Ovary (tissue), 3 donors: ENCODE measurements at regions not wholly inside any gene's neighbourhood (a gene's known extent, or its start where the extent isn't known, plus 50 kb on each side); places are given as distances from the start of the nearest gene placed in this dataset.

Experiments used
- EP300 ChIP-seq: sonication (generic); formaldehyde crosslinking; IDR thresholded peaks from one replicate; pipeline ENCODE4 v1.6.1; 2017; ENCODE audit warnings: antibody characterized with exemption
- POLR2A ChIP-seq: fragments of 450-650 bp; IDR thresholded peaks from one replicate; pipeline ENCODE4 v1.6.1; 2017; ENCODE audit warnings: antibody characterized with exemption, mild to moderate bottlenecking, moderate library complexity
- TF ChIP-seq, protein P1 (sequence below), 3 donors: fragments of 450-650 bp in 2 of 3; fragments of 200-600 bp in 1 of 3; IDR thresholded peaks; one replicate each; pipeline versions ENCODE4 v1.5.1 to v1.8.0; 2016 to 2022; ENCODE audit warnings: antibody characterized with exemption in 3 of 3, mild to moderate bottlenecking in 1 of 3
- donor health status: DM: no; HTN: no; CAD: no.

- TF ChIP-seq EP300 (no peak), POLR2A (no peak)
- TF ChIP-seq, protein P1, sequence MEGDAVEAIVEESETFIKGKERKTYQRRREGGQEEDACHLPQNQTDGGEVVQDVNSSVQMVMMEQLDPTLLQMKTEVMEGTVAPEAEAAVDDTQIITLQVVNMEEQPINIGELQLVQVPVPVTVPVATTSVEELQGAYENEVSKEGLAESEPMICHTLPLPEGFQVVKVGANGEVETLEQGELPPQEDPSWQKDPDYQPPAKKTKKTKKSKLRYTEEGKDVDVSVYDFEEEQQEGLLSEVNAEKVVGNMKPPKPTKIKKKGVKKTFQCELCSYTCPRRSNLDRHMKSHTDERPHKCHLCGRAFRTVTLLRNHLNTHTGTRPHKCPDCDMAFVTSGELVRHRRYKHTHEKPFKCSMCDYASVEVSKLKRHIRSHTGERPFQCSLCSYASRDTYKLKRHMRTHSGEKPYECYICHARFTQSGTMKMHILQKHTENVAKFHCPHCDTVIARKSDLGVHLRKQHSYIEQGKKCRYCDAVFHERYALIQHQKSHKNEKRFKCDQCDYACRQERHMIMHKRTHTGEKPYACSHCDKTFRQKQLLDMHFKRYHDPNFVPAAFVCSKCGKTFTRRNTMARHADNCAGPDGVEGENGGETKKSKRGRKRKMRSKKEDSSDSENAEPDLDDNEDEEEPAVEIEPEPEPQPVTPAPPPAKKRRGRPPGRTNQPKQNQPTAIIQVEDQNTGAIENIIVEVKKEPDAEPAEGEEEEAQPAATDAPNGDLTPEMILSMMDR (IDR thresholded peaks at IDR 0.05) = no peak
Measured at GRCh38 chr3:73945541-73945940, 320.8 kb upstream of the PDZRN3 start.
